ENCODE measurements at regions not wholly inside any gene's neighbourhood (a gene's known extent, or its start where the extent isn't known, plus 50 kb on each side); places are given as distances from the start of the nearest gene placed in this dataset.
"Not testable (repeated sequence)": the region's sequence is repeated elsewhere in the genome, so short reads cannot be mapped to it uniquely, and the experiment has no call there.

DNA sequence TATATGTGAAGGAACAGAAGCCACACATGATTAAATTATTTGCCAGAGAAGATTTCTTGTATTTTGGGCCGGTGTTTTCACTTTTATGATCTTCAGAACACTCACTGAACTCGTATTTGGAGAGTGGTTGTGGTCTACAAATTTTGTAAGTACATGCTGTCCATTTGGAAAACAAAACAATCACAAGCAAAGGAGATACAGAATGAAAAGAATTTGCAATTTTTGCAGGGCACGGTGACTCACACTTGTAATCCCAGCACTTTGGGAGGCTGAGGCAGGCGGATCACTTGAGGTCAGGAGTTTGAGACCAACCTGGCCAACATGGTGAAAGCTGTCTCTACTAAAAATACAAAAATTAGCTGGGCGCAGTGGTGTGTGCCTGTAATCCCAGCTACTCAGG, 282.0 kb downstream of the C1D start:
- H3K4me2 ChIP-seq (ENCODE audit: control insufficient read depth, insufficient read depth); H4K20me1 ChIP-seq (ENCODE audit: control insufficient read depth, insufficient read depth); CTCF ChIA-PET; H3K27me3 ChIP-seq (replicated peaks in 1 of 2; ENCODE audit: control insufficient read depth in 2 of 2, insufficient read depth in 2 of 2, low read length in 1 of 2); H3K4me3 ChIP-seq; ATAC-seq; RAD21 ChIA-PET (ENCODE audit: unreplicated experiment); H3K9ac ChIP-seq (ENCODE audit: control insufficient read depth, insufficient read depth, low read length); FAIRE-seq; H2AFZ ChIP-seq (ENCODE audit: control insufficient read depth, low read depth, low read length); in situ Hi-C loops (cut with MboI); H3K79me2 ChIP-seq (ENCODE audit: control insufficient read depth, insufficient read depth, low read length); BruUV-seq (replicated peaks); H3K27ac ChIP-seq (ENCODE audit: control insufficient read depth, insufficient read depth); DNase-seq (ENCODE audit: low read depth, low spot score); H3K4me1 ChIP-seq (ENCODE audit: control insufficient read depth, insufficient read depth, low read length); H3K36me3 ChIP-seq (ENCODE audit: control insufficient read depth in 2 of 2, insufficient read depth in 2 of 2, low read length in 1 of 2); H3K9me3 ChIP-seq (replicated peaks; ENCODE audit: control insufficient read depth, insufficient read depth, low read length); intact Hi-C loops (cut with micrococcal nuclease; ENCODE audit: unreplicated experiment): not testable (repeated sequence)
- ChIA-PET SMC1A (ENCODE audit: uncharacterized antibody, unreplicated experiment) (interaction anchor here (0.6 kb wide), 1 partner anchor 182 kb away, joined by 4 read pairs; no protein-coding TSS in a partner anchor), POLR2A (interaction anchor here (0.6 to 0.7 kb wide), 2 partner anchors 788 to 1238 kb away, joined by 3 to 6 read pairs; no protein-coding TSS in a partner anchor)
- 25% methylated on average over 5 of the region's 5 CpGs for WGBS (ENCODE audit: insufficient coverage, insufficient replicate concordance, low lambda C conversion rate, missing lambda C conversion rate)

DNA sequence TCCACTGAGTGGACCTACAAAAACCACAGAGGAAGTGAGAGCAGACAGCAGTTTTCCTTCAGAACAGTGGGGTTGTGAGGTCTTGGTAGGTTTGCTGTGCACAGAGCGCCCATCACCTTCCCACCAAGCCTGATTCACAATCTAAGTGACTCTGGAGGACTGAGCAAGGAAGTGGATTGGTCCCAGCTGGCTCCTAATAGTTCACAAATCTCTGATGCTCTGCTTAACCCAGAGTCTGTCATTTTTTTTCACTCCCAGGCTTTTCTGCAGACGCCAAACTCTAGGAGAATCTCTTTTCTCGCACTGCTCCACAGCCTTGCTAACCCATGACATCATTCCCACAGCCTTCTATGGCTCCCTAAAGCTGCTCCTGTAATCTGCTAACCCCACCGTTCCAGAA, 280.4 kb downstream of the C1D start:
- H2AFZ ChIP-seq (ENCODE audit: control insufficient read depth, low read depth, low read length), result no peak overlapping the region
- SMC1A ChIA-PET (ENCODE audit: uncharacterized antibody, unreplicated experiment), result no interaction called here

More for the DNA sequence above, 280.4 kb downstream of the C1D start:
- FAIRE-seq (no peak), DNase-seq (ENCODE audit: low read depth, low spot score) (no peak), ATAC-seq (no peak)
- POLR2A ChIA-PET, result no interaction called here
- 15% methylated on average over 4 of the region's 4 CpGs for WGBS (ENCODE audit: insufficient coverage, insufficient replicate concordance, low lambda C conversion rate, missing lambda C conversion rate)
- Histone ChIP-seq H3K27me3 (replicated peaks in 1 of 2; ENCODE audit: control insufficient read depth in 2 of 2, insufficient read depth in 2 of 2, low read length in 1 of 2) (no peaks in the 10 kb centered on the region), H3K27ac (ENCODE audit: control insufficient read depth, insufficient read depth) (no peak overlapping the region), H3K36me3 (ENCODE audit: control insufficient read depth in 2 of 2, insufficient read depth in 2 of 2, low read length in 1 of 2) (no peaks in the 10 kb centered on the region), H4K20me1 (ENCODE audit: control insufficient read depth, insufficient read depth) (no peaks in the 10 kb centered on the region), H3K4me1 (ENCODE audit: control insufficient read depth, insufficient read depth, low read length) (no peaks in the 10 kb centered on the region), H3K9ac (ENCODE audit: control insufficient read depth, insufficient read depth, low read length) (no peak overlapping the region), H3K4me3 (no peak overlapping the region), H3K79me2 (ENCODE audit: control insufficient read depth, insufficient read depth, low read length) (no peaks in the 10 kb centered on the region), H3K4me2 (ENCODE audit: control insufficient read depth, insufficient read depth) (no peak overlapping the region), H3K9me3 (replicated peaks; ENCODE audit: control insufficient read depth, insufficient read depth, low read length) (no peaks in the 10 kb centered on the region)
- in situ Hi-C loops (cut with MboI) (no loop called here), intact Hi-C loops (cut with micrococcal nuclease; ENCODE audit: unreplicated experiment) (no loop called here)
- no TSS peak for BruUV-seq (replicated peaks)
- CTCF ChIA-PET, result no interaction called here
- TF ChIP-seq TARDBP (IDR thresholded peaks at IDR 0.05; ENCODE audit: borderline replicate concordance) (no peak), ESRRA (IDR thresholded peaks at IDR 0.05; ENCODE audit: low read length) (no peak), POLR2AphosphoS5 (IDR thresholded peaks at IDR 0.05; ENCODE audit: low read length) (no peak), ZNF24 (IDR thresholded peaks at IDR 0.05) (no peak), STAT1 (conservative IDR thresholded peaks at IDR 0.05) (no peak), CBFB (IDR thresholded peaks at IDR 0.05; ENCODE audit: low read depth) (no peak)
- RAD21 ChIA-PET (ENCODE audit: unreplicated experiment), result no interaction called here

All from GM12878 (cell line).